ENCODE measurements at regions not wholly inside any gene's neighbourhood (a gene's known extent, or its start where the extent isn't known, plus 50 kb on each side); places are given as distances from the start of the nearest gene placed in this dataset.

DNA sequence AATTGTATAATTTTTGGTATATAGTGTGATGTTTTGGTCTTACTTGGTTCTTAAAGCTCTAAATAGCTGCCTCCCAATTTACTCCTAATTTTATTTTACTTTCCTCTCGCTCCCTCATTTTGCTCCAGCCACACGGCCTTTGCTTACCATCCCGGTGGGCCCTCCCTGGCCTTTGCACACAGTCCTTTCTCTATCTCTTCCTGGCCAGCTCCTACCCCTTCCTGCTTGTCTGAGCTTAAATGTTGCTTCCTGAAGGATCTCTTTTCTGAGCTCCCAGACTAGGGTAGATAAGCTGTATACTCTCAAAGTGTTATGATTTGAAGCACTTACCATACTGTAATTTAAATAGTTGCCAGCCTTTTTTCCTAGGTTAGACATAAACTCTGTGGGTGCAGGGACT is 121.7 kb downstream of the UTRN start:
- H3K4me3 ChIP-seq (ENCODE audit: low read depth in 2 of 2, low read length in 2 of 2), result no peak overlapping the region
- no peak for ATAC-seq
- peaks cover 14% of the 10 kb centered on the region for H3K4me1 ChIP-seq (ENCODE audit: control insufficient read depth, insufficient read depth, low read length)
- no peak for DNase-seq (ENCODE audit: low read depth, low spot score)
- in situ Hi-C loops (cut with HindIII; ENCODE audit: low pct_unique_long_range_greater_than_20kb, low sequenced_read_pairs), result no loop called here
- H3K9me3 ChIP-seq (ENCODE audit: control insufficient read depth, insufficient read depth, low read depth, low read length), result no peaks in the 10 kb centered on the region
- TF ChIP-seq POLR2AphosphoS5 (IDR thresholded peaks at IDR 0.05; ENCODE audit: low read depth, low read length) (no peak), SIN3A (IDR thresholded peaks at IDR 0.05; ENCODE audit: borderline replicate concordance, insufficient read depth, low read depth, low read length) (no peak), TCF7L2 (IDR thresholded peaks at IDR 0.05; ENCODE audit: low read depth, low read length) (no peak)
- TF ChIP-seq, protein P1, sequence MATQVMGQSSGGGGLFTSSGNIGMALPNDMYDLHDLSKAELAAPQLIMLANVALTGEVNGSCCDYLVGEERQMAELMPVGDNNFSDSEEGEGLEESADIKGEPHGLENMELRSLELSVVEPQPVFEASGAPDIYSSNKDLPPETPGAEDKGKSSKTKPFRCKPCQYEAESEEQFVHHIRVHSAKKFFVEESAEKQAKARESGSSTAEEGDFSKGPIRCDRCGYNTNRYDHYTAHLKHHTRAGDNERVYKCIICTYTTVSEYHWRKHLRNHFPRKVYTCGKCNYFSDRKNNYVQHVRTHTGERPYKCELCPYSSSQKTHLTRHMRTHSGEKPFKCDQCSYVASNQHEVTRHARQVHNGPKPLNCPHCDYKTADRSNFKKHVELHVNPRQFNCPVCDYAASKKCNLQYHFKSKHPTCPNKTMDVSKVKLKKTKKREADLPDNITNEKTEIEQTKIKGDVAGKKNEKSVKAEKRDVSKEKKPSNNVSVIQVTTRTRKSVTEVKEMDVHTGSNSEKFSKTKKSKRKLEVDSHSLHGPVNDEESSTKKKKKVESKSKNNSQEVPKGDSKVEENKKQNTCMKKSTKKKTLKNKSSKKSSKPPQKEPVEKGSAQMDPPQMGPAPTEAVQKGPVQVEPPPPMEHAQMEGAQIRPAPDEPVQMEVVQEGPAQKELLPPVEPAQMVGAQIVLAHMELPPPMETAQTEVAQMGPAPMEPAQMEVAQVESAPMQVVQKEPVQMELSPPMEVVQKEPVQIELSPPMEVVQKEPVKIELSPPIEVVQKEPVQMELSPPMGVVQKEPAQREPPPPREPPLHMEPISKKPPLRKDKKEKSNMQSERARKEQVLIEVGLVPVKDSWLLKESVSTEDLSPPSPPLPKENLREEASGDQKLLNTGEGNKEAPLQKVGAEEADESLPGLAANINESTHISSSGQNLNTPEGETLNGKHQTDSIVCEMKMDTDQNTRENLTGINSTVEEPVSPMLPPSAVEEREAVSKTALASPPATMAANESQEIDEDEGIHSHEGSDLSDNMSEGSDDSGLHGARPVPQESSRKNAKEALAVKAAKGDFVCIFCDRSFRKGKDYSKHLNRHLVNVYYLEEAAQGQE (IDR thresholded peaks at IDR 0.05; ENCODE audit: insufficient read depth in 1 of 2, low read depth in 2 of 2, low read length in 1 of 2), result no peak
- TF ChIP-seq, protein P2, sequence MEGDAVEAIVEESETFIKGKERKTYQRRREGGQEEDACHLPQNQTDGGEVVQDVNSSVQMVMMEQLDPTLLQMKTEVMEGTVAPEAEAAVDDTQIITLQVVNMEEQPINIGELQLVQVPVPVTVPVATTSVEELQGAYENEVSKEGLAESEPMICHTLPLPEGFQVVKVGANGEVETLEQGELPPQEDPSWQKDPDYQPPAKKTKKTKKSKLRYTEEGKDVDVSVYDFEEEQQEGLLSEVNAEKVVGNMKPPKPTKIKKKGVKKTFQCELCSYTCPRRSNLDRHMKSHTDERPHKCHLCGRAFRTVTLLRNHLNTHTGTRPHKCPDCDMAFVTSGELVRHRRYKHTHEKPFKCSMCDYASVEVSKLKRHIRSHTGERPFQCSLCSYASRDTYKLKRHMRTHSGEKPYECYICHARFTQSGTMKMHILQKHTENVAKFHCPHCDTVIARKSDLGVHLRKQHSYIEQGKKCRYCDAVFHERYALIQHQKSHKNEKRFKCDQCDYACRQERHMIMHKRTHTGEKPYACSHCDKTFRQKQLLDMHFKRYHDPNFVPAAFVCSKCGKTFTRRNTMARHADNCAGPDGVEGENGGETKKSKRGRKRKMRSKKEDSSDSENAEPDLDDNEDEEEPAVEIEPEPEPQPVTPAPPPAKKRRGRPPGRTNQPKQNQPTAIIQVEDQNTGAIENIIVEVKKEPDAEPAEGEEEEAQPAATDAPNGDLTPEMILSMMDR (IDR thresholded peaks at IDR 0.05), result no peak
- ChIA-PET POLR2A (no interaction called here), CTCF (no interaction called here)
- H3K27ac ChIP-seq (ENCODE audit: low read length), result no peak overlapping the region
- BruUV-seq (replicated peaks), result no TSS peak
- H3K36me3 ChIP-seq (ENCODE audit: control insufficient read depth, insufficient read depth, low read length), result no peaks in the 10 kb centered on the region; the same call in 1 of the 2 replicates
- H3K27me3 ChIP-seq (ENCODE audit: control insufficient read depth, insufficient read depth, low read length), result no peaks in the 10 kb centered on the region
- intact Hi-C loops (cut with micrococcal nuclease; ENCODE audit: unreplicated experiment), result no loop called here

DNA sequence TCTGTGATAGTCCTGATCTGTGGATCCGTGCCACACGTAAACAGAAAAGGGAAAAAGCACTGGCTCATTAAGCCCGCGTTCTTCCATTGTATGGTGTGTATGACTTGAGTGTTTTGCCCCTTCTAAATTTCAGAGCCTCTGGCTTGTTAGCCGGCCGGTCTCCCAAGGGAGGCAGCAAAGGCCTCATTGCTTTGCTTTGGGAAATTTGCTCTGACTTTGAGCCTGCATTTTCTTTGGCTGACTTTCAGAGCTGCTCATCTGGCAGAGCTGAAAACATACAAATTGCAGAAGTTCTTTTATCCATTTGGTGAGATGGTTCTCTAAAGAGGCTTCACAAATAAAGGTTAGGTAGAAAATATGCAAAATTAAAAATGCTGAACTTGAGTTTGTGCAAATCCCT is 123.0 kb downstream of the UTRN start:
- CTCF ChIA-PET, result no interaction called here
- H3K27me3 ChIP-seq (ENCODE audit: control insufficient read depth, insufficient read depth, low read length), result no peaks in the 10 kb centered on the region
- no peak for DNase-seq (ENCODE audit: low read depth, low spot score)
- POLR2A ChIA-PET, result no interaction called here
- no peak overlapping the region; the same call in 1 of the 2 replicates for H3K27ac ChIP-seq (ENCODE audit: low read length)
- no peak for ATAC-seq
- peaks cover 27% of the 10 kb centered on the region for H3K4me1 ChIP-seq (ENCODE audit: control insufficient read depth, insufficient read depth, low read length)
- H3K36me3 ChIP-seq (ENCODE audit: control insufficient read depth, insufficient read depth, low read length), result no peaks in the 10 kb centered on the region; the same call in 1 of the 2 replicates
- no peak overlapping the region for H3K4me3 ChIP-seq (ENCODE audit: low read depth in 2 of 2, low read length in 2 of 2)
- BruUV-seq (replicated peaks), result no TSS peak
- no peaks in the 10 kb centered on the region for H3K9me3 ChIP-seq (ENCODE audit: control insufficient read depth, insufficient read depth, low read depth, low read length)
- intact Hi-C loops (cut with micrococcal nuclease; ENCODE audit: unreplicated experiment), result no loop called here
- in situ Hi-C loops (cut with HindIII; ENCODE audit: low pct_unique_long_range_greater_than_20kb, low sequenced_read_pairs), result no loop called here
- TF ChIP-seq, protein P2 (IDR thresholded peaks at IDR 0.05), result 0 out of 2 replicates have a peak, but pooled peaks have one; percentile 7
- no peak for TF ChIP-seq TCF7L2 (IDR thresholded peaks at IDR 0.05; ENCODE audit: low read depth, low read length)

- CTCF ChIA-PET, result no interaction called here
Measured at GRCh38 chr6:144410059-144410458, 124.9 kb downstream of the UTRN start.

More at GRCh38 chr6:144410059-144410458, 124.9 kb downstream of the UTRN start:
- TF ChIP-seq SIN3A (IDR thresholded peaks at IDR 0.05; ENCODE audit: borderline replicate concordance, insufficient read depth, low read depth, low read length), result no peak
- TF ChIP-seq TCF7L2 (IDR thresholded peaks at IDR 0.05; ENCODE audit: low read depth, low read length), result no peak
- TF ChIP-seq POLR2AphosphoS5 (IDR thresholded peaks at IDR 0.05; ENCODE audit: low read depth, low read length), result no peak
- TF ChIP-seq, protein P2 (IDR thresholded peaks at IDR 0.05), result no peak
- TF ChIP-seq, protein P1 (IDR thresholded peaks at IDR 0.05; ENCODE audit: insufficient read depth in 1 of 2, low read depth in 2 of 2, low read length in 1 of 2), result no peak
- no peak for DNase-seq (ENCODE audit: low read depth, low spot score)
- Histone ChIP-seq H3K27ac (ENCODE audit: low read length) (peak overlapping the region; percentile 37), H3K4me1 (ENCODE audit: control insufficient read depth, insufficient read depth, low read length) (peaks cover 31% of the 10 kb centered on the region), H3K27me3 (ENCODE audit: control insufficient read depth, insufficient read depth, low read length) (no peaks in the 10 kb centered on the region), H3K9me3 (ENCODE audit: control insufficient read depth, insufficient read depth, low read depth, low read length) (no peaks in the 10 kb centered on the region), H3K4me3 (ENCODE audit: low read depth in 2 of 2, low read length in 2 of 2) (no peak overlapping the region), H3K36me3 (ENCODE audit: control insufficient read depth, insufficient read depth, low read length) (no peaks in the 10 kb centered on the region)
- in situ Hi-C loops (cut with HindIII; ENCODE audit: low pct_unique_long_range_greater_than_20kb, low sequenced_read_pairs) (no loop called here), intact Hi-C loops (cut with micrococcal nuclease; ENCODE audit: unreplicated experiment) (no loop called here)
- ATAC-seq, result no peak
- no TSS peak for BruUV-seq (replicated peaks)
- POLR2A ChIA-PET, result no interaction called here
